Dedifferentiated amniotic fluid mesenchymal stem cell (primary cell): ENCODE measurements at regions not wholly inside any gene's neighbourhood (a gene's known extent, or its start where the extent isn't known, plus 50 kb on each side); places are given as distances from the start of the nearest gene placed in this dataset.

Experiments used
- DNase-seq: peaks from one replicate; pipeline ENCODE4 v3.0.0-alpha.2; 2016; ENCODE audit errors: extremely low spot score

GRCh38 chr20:59403261-59403961 is 103.0 kb downstream of the EDN3 start:
- no peak for DNase-seq

GRCh38 chr20:59403962-59404314 is 103.5 kb downstream of the EDN3 start:
- DNase-seq = no peak

GRCh38 chr20:59404749-59405148 is 104.3 kb downstream of the EDN3 start:
- no peak for DNase-seq

DNA sequence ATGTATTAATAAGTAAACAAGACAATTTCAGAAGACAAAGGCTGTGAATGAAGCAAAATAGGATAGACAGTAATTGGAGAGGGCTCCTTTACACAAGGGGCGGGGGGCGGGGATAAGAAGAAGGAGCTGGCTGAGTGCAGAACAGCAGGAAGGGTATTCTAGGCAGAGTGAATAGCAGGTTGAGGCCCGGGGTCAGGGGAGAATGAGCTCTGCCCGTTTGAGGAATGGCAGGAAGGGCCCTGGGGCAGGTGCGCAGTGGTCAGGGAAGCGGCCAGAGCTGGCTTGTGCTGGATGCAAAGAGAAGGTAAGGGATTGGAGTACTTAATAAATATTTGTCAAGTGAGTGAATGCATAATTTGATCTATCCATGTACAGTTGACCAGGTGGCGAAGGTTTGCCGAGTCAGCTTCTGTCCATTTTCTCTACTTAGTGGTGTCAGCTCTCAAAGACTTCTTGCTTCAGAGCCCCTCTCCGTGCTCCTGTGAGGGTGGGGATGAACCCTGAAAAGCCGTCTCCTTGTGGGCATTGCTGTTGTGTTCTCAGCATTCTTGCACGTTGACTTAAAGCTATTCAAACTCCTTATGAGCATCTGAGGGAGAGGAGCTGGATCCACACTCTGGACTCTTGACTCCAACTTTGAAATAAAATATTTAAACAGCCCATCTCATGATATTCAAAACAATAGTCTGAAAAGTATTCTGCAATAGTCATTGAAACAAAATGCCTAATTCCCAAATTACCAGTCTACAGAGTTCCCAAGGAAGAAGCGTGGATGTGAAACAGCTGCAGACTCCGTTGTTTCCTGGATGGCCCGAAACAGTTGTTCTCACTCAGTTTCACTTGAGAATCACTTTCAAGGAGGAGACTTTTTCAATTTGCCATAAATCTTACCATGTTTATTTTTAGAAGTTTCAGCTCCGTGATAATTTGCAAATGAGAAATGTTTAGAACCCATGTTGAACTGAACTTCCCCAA is 105.1 kb downstream of the EDN3 start:
- DNase-seq = no peak

- DNase-seq = no peak
These were observed 106.0 kb downstream of the EDN3 start for GRCh38 chr20:59406446-59406845.

DNA sequence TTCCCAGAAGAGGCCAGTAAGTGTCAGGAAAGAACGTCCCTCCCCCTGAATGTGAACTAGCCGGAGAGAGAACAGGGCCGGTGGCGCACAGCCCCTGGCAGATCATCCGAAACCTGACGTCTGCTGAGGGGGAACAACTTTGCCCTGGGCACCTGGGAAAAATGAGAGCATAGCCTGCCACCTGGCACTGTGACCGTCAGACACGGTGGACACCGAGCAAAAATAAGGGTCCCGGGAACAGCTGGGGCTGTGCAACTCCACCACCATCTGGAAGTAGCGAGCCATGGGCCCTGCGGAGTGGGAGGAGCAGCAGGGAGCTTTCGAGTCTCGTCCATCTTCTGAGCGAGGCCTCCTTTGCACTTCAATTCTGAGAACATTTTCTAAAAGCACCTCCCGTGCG is 110.8 kb downstream of the EDN3 start:
- DNase-seq = no peak

DNA sequence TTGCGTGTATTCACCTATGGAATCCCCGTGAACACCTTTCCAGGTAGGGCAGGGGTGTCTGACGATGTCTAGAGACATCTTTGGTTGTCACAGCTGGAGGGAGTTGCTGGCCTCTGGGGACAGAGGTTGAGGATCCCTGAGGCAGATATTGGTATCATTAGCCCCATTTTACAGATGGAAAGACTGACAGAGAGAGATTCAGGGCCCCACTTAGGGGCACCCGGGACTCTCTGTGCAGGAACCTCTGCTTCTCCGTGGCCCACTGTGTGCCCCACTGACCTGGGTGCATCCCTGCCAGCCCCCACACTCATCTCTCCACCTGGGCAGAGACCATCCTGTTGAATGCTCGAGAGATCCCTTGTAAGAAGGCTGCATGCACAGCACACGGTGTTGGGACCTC is 111.2 kb downstream of the EDN3 start:
- no peak for DNase-seq

GRCh38 chr20:59412181-59412580 is 111.8 kb downstream of the EDN3 start:
- no peak for DNase-seq

- no peak for DNase-seq
These were observed 112.5 kb downstream of the EDN3 start for GRCh38 chr20:59412875-59413284.

GRCh38 chr20:59413326-59413865 is 113.0 kb downstream of the EDN3 start:
- no peak for DNase-seq

DNA sequence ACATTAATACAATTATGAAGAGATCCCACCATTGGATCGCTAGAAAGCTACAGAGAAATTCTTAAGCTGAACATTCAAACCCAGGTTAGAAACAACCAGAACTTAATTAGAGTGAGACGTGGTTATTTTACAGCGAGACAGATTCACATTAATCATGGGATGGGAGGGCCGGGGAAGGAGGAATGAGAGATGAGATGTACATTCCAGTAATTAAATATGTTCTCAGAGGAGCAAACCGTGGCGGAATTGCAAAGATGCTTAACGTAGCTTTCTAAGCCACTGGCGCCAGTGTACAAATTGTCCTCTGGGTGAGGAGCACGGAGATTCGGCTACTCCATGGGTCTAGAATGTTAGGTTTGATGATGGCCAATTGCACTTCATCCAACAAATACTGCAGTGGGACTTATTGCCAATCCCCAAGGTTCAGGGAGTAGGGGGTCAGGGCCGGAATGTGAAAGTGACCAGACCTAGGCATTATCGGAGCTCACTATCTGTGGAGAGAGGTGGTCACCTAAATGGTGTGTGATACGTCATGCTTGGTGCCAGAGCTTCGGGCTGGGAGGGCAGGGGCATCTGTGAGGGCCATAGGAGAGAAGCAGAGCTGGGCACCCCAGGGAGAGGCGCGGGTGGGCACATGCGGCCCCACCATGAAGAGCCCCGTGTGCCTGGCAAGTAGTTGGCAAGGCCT is 114.7 kb downstream of the EDN3 start:
- no peak for DNase-seq

DNA sequence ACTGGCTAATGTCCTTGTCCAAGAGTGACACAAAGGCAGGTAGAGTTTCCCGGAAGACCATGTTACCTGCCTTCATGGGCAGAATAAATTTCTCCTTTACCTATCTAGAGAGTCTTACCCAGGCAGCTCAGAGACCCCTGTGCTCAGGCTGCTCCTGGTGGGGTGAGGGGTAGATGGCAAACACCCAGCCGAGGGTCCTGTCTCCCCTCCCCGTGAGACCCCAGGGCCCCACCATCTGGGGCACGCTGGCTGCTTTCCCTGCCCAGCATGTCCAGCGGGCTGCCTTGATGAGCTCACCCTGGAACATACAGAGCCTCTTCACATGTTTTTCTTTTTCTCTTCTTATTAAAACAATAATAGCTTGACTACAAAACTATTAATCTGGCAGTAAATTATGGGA is 116.5 kb downstream of the EDN3 start:
- DNase-seq = no peak

DNA sequence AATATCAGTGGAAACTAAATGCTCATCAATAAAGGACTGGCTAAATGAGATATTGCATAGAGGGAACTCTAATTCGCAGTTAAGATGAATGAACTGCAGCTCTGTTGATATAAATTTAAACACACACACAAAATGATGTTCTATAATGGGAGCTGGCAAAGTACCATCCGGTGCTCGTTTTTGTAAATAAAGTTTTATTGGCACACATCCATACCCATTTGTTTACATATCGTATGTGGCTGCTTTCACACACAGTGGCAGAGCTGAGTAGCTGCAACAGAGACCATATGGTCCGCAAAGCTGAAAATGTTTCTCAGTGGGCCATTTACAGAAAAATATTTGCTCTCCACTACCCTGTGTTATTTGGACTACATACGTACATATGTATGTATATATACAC is 120.7 kb downstream of the EDN3 start:
- DNase-seq = no peak

GRCh38 chr20:59421920-59422637 is 121.7 kb downstream of the EDN3 start:
- no peak for DNase-seq

DNA sequence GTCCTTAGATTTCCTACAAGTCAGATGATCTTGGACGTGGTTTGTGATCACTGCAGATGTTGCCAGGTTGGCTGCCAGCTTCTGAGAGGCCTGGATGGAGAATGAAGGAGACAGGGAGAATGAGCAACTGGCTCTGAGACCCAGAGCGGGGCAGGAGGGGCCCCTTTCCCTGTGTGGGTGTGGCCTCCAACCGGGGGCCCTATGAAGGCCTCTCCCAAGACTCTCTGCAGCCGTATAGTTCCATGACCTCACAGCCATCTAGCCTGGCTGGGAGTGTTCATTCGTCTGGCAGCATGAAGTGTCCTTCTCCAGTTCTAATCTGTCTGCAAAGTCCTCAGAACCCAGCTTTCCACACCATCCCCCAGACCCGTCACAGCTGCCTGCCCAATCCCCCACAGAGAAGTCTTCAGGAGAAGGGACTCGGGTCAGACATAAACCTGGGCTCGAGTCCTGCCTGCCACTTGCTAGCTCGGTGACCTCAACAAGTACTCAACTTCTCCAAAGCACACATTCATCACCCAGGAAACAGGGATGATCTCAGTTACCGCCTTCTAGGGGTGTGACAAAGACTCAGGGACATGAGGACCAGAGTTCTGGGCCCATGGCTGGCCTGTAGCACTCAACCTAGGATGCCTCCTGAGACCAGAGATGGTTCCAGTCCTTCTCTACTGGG is 122.6 kb downstream of the EDN3 start:
- no peak for DNase-seq

DNA sequence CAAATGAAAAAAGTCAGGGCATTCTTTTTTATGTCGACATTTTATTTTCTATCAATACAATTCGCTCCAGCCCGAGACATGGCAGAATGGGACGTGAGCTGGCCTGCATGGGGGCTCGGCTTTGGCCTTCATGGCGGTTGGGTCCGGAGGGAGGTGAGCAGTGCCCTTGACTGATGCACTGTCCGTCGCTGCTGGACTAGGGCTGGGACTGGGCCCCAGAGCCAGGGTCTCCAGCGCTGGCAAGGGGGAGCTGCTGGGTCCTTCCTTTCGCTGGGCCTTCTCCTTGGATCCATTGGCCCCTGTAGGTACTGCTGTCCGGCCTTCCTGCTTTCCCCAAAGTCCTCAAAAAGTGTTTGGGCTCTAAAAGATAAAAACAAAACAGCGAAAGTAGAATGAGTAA is 124.6 kb downstream of the EDN3 start:
- DNase-seq = no peak

DNA sequence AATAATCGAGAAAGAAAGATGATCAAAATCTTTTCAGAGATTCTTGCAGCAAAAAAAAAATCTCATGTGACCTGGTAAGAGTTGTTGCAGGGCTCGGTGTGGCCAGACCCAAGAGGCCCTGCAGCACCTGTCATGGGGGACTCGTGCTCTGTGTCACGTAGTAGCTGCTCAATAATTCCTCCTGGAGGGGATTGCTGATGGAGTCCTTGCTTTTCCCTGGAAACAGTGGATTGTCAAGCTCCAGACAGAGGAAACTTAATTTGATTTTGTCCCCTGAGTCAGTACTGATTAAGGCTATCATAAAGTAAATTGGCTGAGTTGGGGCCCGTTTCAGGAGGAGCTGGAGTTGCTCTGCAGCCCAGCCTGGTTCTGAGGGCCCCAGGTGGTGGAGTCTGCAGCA is 125.2 kb downstream of the EDN3 start:
- DNase-seq = no peak

DNA sequence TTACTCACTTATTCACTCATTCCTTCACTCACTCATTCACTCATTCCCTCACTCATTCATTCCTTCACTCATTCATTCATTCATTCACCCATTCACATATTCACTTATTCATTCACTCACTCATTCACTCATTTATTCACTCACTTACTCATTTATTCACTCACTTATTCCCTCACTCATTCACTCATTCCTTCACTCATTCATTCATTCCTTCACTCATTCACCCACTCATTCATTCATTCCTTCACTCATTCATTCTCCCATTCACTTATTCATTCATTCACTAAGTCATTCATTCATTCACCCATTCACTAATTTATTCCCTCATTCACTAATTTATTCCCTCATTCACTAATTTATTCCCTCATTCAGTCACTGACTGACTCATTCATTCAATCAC is 127.6 kb downstream of the EDN3 start:
- DNase-seq = no peak

GRCh38 chr20:59428441-59429205 is 128.2 kb downstream of the EDN3 start:
- no peak for DNase-seq

GRCh38 chr20:59429396-59429795 is 129.0 kb downstream of the EDN3 start:
- no peak for DNase-seq
